Stimulated activated CD8-positive, alpha-beta memory T cell treated with anti-CD3 and anti-CD28 coated beads, Interleukin-7, amount 100 ng/mL, for 4 hours (primary cell): ENCODE measurements at regions not wholly inside any gene's neighbourhood (a gene's known extent, or its start where the extent isn't known, plus 50 kb on each side); places are given as distances from the start of the nearest gene placed in this dataset.

ENCODE experiments used
- DNase-seq, 2 donors: peaks; one replicate each; pipeline ENCODE4 v3.0.0-alpha.2; 2020; ENCODE audit warnings: low read depth in 2 of 2

- DNase-seq: no peak
Measured at GRCh38 chr1:83029050-83029449, 969.9 kb downstream of the TTLL7 start.

GRCh38 chr1:83028467-83028866 lies 970.5 kb downstream of the TTLL7 start:
- no peak for DNase-seq

DNA sequence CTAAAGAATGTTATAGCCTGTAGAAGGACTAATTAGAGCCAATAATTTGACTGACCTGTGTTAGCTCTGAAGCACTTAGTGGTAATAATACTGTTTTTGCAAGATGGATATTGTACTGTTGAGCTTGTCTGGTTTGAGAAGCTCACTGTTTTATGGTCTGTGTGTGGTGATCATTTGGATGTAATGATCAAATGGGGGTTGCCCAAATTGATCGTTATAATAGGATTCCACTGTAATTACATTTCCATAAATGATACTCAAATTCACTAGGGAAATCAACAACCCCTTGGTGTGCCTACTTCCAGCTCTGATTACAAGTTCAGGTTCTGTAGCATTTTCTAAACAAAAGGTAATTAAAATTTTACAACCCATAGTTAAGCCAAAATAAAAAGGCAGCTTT lies 971.4 kb downstream of the TTLL7 start:
- DNase-seq: no peak

DNA sequence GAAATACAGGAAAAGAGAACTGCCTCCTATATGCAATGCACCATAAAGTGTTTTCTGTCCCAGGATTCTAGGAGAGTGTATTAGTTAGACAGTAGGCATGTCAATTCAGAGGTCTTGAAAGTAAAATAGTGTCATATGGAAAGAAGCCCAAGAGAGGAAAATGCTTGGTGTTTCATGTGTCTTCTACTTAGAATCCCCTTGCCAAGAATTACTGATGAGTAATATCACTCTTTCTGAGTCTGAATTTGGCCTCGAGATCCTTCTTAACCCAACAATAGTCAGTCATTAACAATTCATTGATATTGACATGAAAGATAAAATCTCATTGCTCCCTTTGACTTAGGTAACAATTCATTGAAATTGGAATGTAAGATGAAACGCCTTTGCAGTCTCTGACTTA lies 972.2 kb downstream of the TTLL7 start:
- DNase-seq: no peak

- DNase-seq: no peak
Measured at GRCh38 chr1:83024251-83024767, 974.6 kb downstream of the TTLL7 start.

- DNase-seq: no peak
Measured at GRCh38 chr1:83023212-83023611, 975.7 kb downstream of the TTLL7 start.

DNA sequence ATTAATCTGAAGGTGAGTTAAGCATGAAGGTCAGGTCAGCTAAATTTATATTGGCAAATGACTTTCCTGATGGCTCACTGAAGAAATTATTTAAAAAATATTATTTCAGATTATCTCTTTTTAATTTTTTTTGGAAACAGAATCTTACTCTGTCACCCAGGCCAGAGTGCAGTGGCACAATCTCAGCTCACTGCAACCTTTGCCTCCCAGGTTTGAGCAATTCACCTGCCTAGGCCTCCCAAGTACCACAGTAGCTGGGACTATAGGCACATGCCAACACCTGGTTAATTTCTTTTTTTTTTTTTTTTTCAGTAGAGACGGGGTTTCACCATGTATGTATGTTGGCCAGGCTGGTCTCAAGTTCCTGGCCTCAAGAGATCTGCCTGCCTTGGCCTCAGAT lies 976.7 kb downstream of the TTLL7 start:
- no peak for DNase-seq

- DNase-seq: no peak
Measured at GRCh38 chr1:83017701-83018100, 981.2 kb downstream of the TTLL7 start.

DNA sequence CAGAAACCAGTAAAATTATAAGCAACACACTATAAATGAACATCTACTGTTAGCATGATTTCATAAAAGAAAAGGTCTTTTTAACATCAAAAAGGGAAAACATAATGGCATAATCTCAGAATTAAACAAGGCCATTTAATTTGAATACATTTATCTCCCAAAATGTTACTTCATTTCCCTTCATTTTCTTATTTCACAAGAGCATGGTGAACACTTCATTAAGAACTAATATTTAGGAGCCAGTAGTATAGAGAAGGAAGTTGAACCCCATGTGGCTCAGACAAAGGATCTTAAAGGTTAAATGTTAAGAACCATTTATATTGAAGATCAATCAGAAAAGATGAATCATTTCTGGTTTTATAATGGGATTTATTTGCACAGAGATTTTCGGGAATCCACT lies 981.7 kb downstream of the TTLL7 start:
- no peak for DNase-seq

- DNase-seq: no peak
Measured at GRCh38 chr1:83016354-83016849, 982.5 kb downstream of the TTLL7 start.

GRCh38 chr1:83015163-83015562 lies 983.8 kb downstream of the TTLL7 start:
- DNase-seq: no peak

DNA sequence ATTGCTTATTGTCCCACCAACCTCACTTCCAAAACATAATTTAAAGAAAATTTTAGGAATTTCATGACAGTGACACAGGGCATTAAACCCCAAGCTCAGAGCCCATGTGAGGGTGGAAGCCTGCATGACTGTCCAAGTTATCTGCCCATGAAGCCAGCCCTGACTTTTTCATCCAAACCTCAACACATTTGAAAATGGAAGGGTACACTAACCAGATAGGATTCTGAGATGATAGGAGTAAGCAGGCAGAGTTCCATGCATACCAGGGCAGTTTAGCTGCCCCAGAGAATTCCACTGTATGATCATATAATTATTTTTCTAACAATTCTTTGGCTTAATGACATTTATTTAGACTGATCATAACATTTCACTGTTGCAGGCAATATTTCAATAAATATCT lies 986.0 kb downstream of the TTLL7 start:
- DNase-seq: no peak

- DNase-seq: no peak
Measured at GRCh38 chr1:83011265-83011664, 987.7 kb downstream of the TTLL7 start.

DNA sequence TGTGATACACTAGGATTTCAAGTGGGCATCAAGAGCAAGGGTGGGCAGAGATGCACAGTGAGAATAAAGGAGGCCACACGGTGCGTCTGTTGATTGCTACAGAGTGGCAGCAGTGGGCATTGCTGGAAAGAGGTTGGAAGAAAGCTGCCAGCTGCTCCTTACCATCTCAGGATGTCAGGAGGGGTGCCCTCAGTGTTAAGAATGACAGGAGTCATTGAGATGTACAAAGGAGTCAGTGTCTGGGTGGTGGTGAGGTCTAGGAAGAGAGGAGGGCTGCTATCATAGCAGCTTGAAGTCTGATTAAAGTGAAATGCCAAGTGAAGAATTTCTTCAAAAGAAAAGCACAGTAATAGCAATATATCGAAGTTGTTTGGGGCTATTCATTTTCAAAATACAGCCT lies 992.7 kb downstream of the TTLL7 start:
- no peak for DNase-seq

DNA sequence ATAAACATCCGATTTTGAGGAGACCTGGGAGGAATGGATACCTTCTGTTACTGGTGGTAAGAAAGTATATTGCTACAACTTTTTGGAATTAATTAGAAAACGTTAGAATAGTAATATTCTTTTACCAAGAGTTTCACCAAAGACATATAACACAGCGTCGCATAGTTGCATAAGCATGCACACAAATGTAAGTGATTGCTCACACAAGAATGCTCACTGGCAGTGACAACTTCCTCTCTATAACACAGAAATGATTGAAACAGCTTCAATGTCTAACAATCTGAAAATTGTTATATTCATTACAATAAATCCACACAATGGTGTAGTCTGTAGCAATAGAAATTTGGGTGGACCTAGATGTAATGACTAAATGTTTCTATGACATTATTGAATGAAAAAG lies 998.6 kb downstream of the TTLL7 start:
- no peak for DNase-seq

- no peak for DNase-seq
Measured at GRCh38 chr1:82995951-82996350, 1003.0 kb downstream of the TTLL7 start.

DNA sequence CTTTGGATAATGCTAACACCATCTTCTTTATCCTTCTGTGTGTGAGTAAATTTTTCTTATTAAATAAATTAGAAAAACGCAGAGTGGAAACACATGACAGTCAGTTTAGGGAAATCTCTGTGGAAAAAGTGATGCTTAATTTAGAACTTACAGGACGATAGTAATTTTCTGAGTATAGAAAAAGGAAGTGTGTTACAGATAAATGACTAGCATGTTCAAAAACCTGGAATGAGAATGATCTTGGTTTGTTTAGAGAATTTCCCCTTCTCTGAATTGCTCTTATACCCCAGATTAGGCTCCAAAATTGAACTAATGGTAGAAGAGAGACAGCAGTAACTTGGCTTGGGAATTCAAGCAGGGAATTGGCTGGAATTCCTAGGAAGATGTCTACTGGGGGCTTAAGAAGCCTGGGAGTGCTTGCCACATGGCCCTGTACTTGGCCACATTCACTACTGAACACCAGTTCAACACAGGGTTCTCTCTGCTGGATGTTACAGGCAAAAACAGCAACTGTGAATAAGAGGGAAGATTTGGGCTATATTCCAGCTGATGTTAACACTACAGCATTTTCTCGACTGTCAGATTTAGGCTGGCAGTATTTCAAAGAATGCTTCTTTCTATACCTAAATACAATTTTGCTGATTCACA lies 1004.2 kb downstream of the TTLL7 start:
- no peak for DNase-seq

DNA sequence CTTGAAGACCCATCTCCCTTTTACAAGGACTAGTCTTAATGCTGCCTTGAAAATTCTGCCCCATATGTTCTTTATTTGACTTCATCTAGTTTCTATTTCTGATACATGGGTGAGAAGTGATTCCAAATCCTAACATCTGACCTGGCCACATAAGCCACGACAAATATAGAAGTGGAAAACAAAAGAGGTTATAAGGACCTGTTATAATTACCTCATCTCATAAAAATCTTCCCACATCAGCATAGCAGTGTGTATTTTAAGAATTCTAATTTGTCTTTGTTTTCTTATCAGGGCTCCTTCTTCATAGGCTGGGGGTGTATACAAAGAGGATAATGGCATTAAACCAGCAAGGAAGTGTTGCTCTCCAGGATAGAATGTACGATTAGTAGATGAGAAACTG lies 1007.4 kb downstream of the TTLL7 start:
- DNase-seq: no peak

GRCh38 chr1:82979593-82980236 lies 1019.2 kb downstream of the TTLL7 start:
- no peak for DNase-seq

DNA sequence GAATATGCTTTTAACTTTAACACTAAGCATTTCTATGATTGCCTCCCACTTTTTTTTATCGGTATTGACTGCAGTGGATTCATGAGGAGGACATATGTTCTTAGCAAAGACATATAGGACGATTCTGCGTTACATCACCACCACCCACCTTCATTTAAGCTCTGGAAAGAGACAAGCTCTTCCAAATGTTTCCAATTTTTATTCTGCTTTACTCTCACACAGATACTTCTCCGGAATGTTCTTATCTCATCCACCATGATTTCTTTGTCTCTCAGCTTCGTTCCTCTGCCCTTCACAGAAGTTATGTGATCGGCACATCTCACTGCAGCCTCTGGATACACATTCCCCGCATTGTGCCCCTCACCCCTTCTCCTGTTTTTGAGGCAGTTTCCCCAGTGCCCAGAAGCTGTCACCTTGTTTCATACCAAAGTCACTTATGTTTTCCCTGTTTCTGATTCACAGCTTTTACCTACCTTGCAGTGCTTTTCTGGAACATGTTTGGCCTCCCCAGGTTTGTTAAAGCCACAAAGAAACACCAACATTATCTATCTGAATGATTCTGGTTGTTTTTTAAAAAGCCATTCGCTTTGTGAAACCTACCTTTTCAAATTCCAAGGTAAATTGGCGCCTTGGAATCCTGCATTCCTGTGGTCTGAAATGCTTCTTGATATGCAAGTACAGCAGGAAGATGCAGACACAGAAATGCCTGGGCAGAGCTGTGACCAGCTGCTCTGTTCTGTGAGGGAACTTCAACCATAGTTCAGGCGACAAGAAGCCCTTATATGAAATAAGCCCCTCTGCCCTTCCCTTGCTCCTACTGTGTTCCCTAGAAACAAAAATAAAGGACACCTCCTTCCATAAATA lies 1020.2 kb downstream of the TTLL7 start:
- DNase-seq: no peak

DNA sequence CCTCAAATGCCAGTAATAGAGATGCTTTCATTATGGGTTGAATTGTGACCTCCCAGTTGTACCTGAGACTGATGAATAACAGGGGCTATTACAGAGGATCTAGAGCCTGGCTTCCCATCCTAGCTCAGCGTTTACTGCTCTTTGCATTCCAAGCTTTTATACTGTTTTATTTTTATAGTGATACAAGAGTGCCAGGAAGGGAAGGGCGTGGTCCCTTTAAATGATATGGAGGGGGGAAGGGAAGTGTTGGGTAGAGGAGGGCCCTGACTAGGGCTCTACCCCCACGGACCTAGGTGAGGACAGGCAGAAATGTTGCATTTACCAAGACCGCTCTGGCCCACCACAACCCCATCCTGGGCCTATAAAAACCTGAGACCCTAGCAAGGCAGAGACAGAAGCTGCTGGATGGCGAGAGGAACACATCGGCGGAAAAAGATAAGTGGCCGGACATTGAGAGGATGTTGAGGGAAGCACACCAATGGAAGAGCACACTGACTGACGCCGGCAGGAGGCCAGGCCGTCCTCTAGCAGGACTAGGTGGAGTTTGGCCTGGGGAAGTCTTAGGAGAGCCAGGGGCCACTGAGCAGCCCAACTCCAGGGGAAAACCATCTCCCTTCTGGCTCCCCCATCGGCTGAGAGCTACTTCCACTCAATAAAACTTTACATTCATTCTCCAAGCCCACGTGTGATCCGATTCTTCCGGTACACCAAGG lies 1025.9 kb downstream of the TTLL7 start:
- DNase-seq: no peak

GRCh38 chr1:82969340-82969739 lies 1029.6 kb downstream of the TTLL7 start:
- DNase-seq: no peak
